ENCODE measurements at regions not wholly inside any gene's neighbourhood (a gene's known extent, or its start where the extent isn't known, plus 50 kb on each side); places are given as distances from the start of the nearest gene placed in this dataset.

DNA sequence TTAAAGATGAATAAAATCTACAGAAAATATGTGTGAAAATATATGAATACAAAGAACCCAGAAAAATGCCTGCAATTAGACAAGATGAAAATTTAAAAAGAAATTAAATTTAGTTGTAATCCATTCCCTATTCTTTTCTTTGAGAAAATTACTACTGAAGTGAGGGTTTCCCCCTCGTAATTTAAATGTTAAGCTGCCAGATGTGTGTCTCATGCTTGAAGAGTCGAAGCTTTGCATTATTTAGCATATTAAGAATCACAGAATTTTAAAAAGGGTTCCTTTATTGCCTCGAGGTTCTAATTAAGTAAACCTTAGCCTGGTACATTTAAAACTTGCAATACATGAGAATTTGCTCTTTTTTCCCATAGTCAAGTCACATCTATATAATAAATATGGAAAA lies 630.1 kb downstream of the TFAP2A start:
- Histone ChIP-seq H2BK20ac (ENCODE audit: low read depth, low read length, poor library complexity, severe bottlenecking) (no peak overlapping the region), H3K4me1 (ENCODE audit: insufficient read depth, low read length) (no peaks in the 10 kb centered on the region), H2BK120ac (ENCODE audit: low read depth, low read length, poor library complexity, severe bottlenecking) (no peak overlapping the region), H4K8ac (replicated peaks; ENCODE audit: insufficient read length, low read depth, low read length) (no peak overlapping the region), H2BK5ac (ENCODE audit: insufficient read length, low read length) (no peak overlapping the region), H2BK12ac (ENCODE audit: insufficient read length, low read depth, low read length) (no peak overlapping the region), H3K79me1 (ENCODE audit: insufficient read depth, low read depth, low read length, poor library complexity, severe bottlenecking) (no peaks in the 10 kb centered on the region), H3K27me3 (ENCODE audit: insufficient read depth, low read length) (no peaks in the 10 kb centered on the region), H3K27ac (ENCODE audit: insufficient read length, low read depth, low read length) (no peak overlapping the region), H3K23ac (ENCODE audit: insufficient read length, low read depth, low read length) (no peak overlapping the region), H2AK5ac (ENCODE audit: insufficient read length, low read length) (no peak overlapping the region), H3K18ac (ENCODE audit: insufficient read length, low read depth, low read length) (no peak overlapping the region), H3T11ph (ENCODE audit: low read length) (no peak overlapping the region), H4K91ac (ENCODE audit: insufficient read length, low read depth, low read length) (no peak overlapping the region), H2AFZ (ENCODE audit: low read length) (no peak overlapping the region), H3K79me2 (ENCODE audit: insufficient read depth, low read length) (no peaks in the 10 kb centered on the region), H3K9me3 (ENCODE audit: control insufficient read depth, low read depth, low read length) (no peaks in the 10 kb centered on the region), H4K20me1 (ENCODE audit: control insufficient read depth, insufficient read depth, insufficient read length) (no peaks in the 10 kb centered on the region), H3K56ac (ENCODE audit: insufficient read length, low read depth, low read length) (no peak overlapping the region), H3K14ac (ENCODE audit: insufficient read depth, low read length) (no peak overlapping the region), H3K4ac (ENCODE audit: low read depth, low read length) (no peak overlapping the region), H3K9ac (ENCODE audit: extremely low read depth, insufficient read length, low read length) (no peak overlapping the region), H2BK15ac (ENCODE audit: low read depth, low read length) (no peak overlapping the region), H4K5ac (ENCODE audit: insufficient read length, low read depth, low read length) (no peak overlapping the region), H3K4me2 (ENCODE audit: insufficient read depth, insufficient read length, low read length) (no peak overlapping the region), H3K23me2 (ENCODE audit: insufficient read length, low read depth, low read length, poor library complexity, severe bottlenecking) (no peaks in the 10 kb centered on the region)
- Mint-ChIP-seq H3K4me1 (peaks cover 2 to 3% of the 10 kb centered on the region in 2 experiments; a peak in 3 of 4 replicates), H3K27me3 (ENCODE audit: low read depth) (no peaks in the 10 kb centered on the region), H3K4me3 (no peak overlapping the region), H3K36me3 (ENCODE audit: insufficient read depth in 1 of 3, low read depth in 3 of 3) (no peaks in the 10 kb centered on the region), H3K9me3 (no peaks in the 10 kb centered on the region), H3K27ac (no peak overlapping the region)
- DNase-seq, result no peak
- TF ChIP-seq, protein P1, sequence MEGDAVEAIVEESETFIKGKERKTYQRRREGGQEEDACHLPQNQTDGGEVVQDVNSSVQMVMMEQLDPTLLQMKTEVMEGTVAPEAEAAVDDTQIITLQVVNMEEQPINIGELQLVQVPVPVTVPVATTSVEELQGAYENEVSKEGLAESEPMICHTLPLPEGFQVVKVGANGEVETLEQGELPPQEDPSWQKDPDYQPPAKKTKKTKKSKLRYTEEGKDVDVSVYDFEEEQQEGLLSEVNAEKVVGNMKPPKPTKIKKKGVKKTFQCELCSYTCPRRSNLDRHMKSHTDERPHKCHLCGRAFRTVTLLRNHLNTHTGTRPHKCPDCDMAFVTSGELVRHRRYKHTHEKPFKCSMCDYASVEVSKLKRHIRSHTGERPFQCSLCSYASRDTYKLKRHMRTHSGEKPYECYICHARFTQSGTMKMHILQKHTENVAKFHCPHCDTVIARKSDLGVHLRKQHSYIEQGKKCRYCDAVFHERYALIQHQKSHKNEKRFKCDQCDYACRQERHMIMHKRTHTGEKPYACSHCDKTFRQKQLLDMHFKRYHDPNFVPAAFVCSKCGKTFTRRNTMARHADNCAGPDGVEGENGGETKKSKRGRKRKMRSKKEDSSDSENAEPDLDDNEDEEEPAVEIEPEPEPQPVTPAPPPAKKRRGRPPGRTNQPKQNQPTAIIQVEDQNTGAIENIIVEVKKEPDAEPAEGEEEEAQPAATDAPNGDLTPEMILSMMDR (conservative IDR thresholded peaks at IDR 0.05), result no peak
- no CpG with 5 or more reads among the region's 3 CpGs for WGBS (ENCODE audit: extremely low coverage, insufficient read length, low lambda C conversion rate)

Measured in H9 (cell line).